ENCODE measurements at regions not wholly inside any gene's neighbourhood (a gene's known extent, or its start where the extent isn't known, plus 50 kb on each side); places are given as distances from the start of the nearest gene placed in this dataset.

DNA sequence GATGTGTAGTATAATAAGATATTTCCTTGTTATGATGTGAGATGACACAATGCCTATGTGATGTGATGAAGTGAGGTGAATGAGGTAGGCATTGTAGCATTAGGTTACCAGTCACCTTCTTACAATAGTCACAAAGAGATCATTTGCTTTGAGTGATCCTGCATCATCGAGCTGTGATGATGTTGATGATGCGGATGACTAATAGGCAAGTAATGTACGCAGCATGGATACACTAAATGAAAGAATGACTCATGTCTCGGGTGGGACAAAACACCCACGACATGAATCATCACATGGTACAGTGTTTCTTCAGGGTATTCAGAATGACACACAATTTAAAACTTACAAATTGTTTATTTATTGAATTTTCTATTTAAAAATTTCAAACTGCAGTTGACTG, 806.3 kb upstream of the GJE1 start:
- Histone ChIP-seq H3K4me3 (peak overlapping the region in 2 of 4 donors; percentile 23 to 53), H3K27ac (peak overlapping the region in 1 of 4 donors; percentile 50), H3K36me3 (no peaks in the 10 kb centered on the region), H3K9me3 (no peaks in the 10 kb centered on the region), H3K27me3 (no peaks in the 10 kb centered on the region), H3K4me1 (no peaks in the 10 kb centered on the region)
- intact Hi-C loops (cut with DNase I), result no loop called here
- 13 to 31% methylated on average over 5 of the region's 5 CpGs for WGBS, 2 donors
- DNase-seq, result no peak
- TF ChIP-seq, protein P1, sequence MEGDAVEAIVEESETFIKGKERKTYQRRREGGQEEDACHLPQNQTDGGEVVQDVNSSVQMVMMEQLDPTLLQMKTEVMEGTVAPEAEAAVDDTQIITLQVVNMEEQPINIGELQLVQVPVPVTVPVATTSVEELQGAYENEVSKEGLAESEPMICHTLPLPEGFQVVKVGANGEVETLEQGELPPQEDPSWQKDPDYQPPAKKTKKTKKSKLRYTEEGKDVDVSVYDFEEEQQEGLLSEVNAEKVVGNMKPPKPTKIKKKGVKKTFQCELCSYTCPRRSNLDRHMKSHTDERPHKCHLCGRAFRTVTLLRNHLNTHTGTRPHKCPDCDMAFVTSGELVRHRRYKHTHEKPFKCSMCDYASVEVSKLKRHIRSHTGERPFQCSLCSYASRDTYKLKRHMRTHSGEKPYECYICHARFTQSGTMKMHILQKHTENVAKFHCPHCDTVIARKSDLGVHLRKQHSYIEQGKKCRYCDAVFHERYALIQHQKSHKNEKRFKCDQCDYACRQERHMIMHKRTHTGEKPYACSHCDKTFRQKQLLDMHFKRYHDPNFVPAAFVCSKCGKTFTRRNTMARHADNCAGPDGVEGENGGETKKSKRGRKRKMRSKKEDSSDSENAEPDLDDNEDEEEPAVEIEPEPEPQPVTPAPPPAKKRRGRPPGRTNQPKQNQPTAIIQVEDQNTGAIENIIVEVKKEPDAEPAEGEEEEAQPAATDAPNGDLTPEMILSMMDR (IDR thresholded peaks at IDR 0.05), result no peak
- TF ChIP-seq POLR2A (IDR thresholded peaks at IDR 0.05), result no peak

DNA sequence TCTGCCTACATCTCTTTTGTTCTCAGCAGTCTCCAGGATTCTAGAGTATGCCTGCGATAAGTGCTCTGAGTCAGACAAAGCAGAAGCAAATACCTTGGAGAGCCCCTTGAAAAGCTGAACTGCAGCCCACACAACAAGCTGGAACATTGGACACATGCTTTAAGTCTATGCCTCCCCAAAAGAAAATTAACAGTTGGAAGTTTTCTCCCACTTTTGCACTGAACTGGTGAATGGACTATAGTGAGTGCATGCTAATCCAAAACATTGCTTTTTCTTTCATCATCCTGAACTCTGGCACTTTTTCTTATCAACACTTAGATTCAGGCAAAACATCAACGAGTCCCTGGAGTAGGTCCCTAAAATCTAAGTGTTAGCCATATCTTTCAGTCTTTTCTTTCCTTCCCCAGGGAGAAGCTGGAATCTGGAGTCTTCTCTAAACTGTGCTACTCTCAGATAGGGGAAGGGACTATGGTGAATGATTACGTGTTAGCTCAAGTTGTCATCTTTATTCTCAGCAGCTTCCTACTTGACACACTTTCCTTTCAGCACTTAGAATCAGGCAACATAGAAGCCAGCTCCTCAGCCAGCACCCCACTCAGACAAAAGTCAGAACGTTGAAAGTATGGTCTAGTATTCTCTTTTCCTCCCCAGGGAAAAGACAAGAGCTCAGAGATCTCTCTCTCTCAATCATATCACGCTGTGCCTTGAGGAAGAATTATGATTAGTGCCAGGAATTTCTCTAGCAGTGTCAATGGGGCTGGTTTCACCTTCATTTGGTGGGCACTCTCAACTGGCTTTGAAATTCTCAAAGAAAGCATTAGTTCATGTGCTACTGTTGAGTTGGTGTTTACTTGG, 811.0 kb upstream of the GJE1 start:
- intact Hi-C loops (cut with DNase I), result no loop called here
- 64 to 75% methylated on average over 5 of the region's 5 CpGs for WGBS, 2 donors

DNA sequence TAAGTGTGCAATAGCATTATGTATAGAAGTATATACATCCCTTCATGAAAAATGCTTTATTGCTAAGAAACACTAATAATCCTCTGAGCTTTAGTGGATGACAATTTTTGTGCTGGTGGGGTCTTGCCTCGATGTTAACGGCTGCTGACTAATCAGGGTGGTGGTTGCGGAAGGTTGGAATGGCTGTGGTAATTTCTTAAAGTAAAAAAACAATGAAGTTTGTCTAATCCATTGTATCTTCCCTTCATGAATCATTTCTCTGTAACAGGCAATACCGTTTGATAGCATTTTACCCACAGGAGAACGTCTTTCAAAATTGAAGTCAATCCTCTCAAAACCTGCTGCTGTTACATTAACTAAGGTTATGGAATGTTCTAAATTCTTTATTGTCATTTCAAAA, 816.5 kb upstream of the GJE1 start:
- Histone ChIP-seq H3K27ac (no peak overlapping the region), H3K36me3 (no peaks in the 10 kb centered on the region), H3K4me1 (no peaks in the 10 kb centered on the region), H3K4me3 (no peak overlapping the region), H3K9me3 (no peaks in the 10 kb centered on the region), H3K27me3 (no peaks in the 10 kb centered on the region)
- DNase-seq, result no peak
- TF ChIP-seq, protein P1 (IDR thresholded peaks at IDR 0.05), result no peak
- TF ChIP-seq POLR2A (IDR thresholded peaks at IDR 0.05), result no peak
- 84 to 86% methylated on average over 5 of the region's 5 CpGs for WGBS, 2 donors
- intact Hi-C loops (cut with DNase I), result no loop called here

More for the DNA sequence above, 811.0 kb upstream of the GJE1 start:
- TF ChIP-seq, protein P1 (IDR thresholded peaks at IDR 0.05), result no peak
- TF ChIP-seq POLR2A (IDR thresholded peaks at IDR 0.05), result no peak
- no peak for DNase-seq
- Histone ChIP-seq H3K36me3 (no peaks in the 10 kb centered on the region), H3K27ac (no peak overlapping the region), H3K4me3 (no peak overlapping the region), H3K27me3 (no peaks in the 10 kb centered on the region), H3K4me1 (no peaks in the 10 kb centered on the region), H3K9me3 (no peaks in the 10 kb centered on the region)

DNA sequence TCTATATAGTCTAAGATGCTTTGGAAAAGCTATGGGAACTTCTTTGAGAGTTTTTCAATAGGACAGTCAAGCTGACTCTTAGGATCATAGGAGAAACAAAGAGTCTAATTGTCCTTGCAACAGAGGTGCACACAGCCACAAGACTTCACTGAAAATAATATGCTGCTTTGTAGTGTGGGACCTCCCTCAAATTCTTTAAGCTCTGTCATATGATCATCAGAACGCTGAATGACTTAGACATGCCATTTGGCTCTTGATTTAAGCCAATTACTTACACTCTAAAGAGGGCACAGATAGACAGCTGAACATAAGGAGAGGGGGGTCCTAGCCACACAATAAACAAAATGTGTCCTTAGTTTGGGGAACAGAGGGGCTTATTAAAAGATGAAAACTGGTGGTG, 818.7 kb upstream of the GJE1 start:
- 78 to 100% methylated on average over 1 of the region's 1 CpG for WGBS, 2 donors
- TF ChIP-seq, protein P1 (IDR thresholded peaks at IDR 0.05), result no peak
- TF ChIP-seq POLR2A (IDR thresholded peaks at IDR 0.05), result no peak
- H3K4me3 ChIP-seq, result no peak overlapping the region
- H3K36me3 ChIP-seq, result no peaks in the 10 kb centered on the region
- no peak for DNase-seq
- intact Hi-C loops (cut with DNase I), result no loop called here
- no peaks in the 10 kb centered on the region for H3K9me3 ChIP-seq
- no peaks in the 10 kb centered on the region for H3K27me3 ChIP-seq
- H3K4me1 ChIP-seq, result no peaks in the 10 kb centered on the region
- H3K27ac ChIP-seq, result no peak overlapping the region

DNA sequence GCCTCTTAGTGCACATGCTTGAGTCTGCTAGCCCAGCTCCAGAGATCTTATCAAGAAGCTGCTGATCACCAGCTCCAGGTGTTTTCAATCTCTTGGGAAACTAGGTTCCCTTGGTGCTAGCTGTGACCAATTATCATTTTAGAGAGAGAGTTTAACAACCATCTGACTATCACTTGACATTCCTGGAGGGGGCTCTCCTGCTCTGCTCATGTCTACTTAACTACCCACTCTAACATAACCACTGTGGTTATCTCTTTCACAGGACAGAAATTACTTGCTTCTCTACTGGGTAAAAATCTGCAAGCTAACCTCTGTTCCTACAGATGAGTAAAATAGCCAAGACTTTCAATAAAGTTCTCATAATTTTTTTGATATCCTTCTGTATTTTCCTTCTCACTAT, 823.4 kb upstream of the GJE1 start:
- Histone ChIP-seq H3K4me1 (no peaks in the 10 kb centered on the region), H3K27ac (no peak overlapping the region), H3K36me3 (no peaks in the 10 kb centered on the region), H3K27me3 (no peaks in the 10 kb centered on the region), H3K4me3 (no peak overlapping the region), H3K9me3 (no peaks in the 10 kb centered on the region)
- intact Hi-C loops (cut with DNase I), result no loop called here
- no peak for DNase-seq
- no peak for TF ChIP-seq POLR2A (IDR thresholded peaks at IDR 0.05)
- TF ChIP-seq, protein P1 (IDR thresholded peaks at IDR 0.05), result no peak
